ENCODE measurements at regions not wholly inside any gene's neighbourhood (a gene's known extent, or its start where the extent isn't known, plus 50 kb on each side); places are given as distances from the start of the nearest gene placed in this dataset.

- Mint-ChIP-seq H3K27ac (peak overlapping the region; percentile 73), H3K27me3 (ENCODE audit: insufficient read depth) (no peaks in the 10 kb centered on the region), H3K9me3 (peaks cover 9% of the 10 kb centered on the region; the same call in 1 of the 2 replicates), H3K4me1 (ENCODE audit: low read depth) (peaks cover 22% of the 10 kb centered on the region), H3K36me3 (ENCODE audit: low read depth) (peaks cover 10% of the 10 kb centered on the region; the same call in 1 of the 2 replicates), H3K4me3 (peak overlapping the region; percentile 53)
- TF ChIP-seq, protein P1, sequence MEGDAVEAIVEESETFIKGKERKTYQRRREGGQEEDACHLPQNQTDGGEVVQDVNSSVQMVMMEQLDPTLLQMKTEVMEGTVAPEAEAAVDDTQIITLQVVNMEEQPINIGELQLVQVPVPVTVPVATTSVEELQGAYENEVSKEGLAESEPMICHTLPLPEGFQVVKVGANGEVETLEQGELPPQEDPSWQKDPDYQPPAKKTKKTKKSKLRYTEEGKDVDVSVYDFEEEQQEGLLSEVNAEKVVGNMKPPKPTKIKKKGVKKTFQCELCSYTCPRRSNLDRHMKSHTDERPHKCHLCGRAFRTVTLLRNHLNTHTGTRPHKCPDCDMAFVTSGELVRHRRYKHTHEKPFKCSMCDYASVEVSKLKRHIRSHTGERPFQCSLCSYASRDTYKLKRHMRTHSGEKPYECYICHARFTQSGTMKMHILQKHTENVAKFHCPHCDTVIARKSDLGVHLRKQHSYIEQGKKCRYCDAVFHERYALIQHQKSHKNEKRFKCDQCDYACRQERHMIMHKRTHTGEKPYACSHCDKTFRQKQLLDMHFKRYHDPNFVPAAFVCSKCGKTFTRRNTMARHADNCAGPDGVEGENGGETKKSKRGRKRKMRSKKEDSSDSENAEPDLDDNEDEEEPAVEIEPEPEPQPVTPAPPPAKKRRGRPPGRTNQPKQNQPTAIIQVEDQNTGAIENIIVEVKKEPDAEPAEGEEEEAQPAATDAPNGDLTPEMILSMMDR (IDR thresholded peaks at IDR 0.05) = no peak
- DNase-seq = peak; percentile 88
These were observed 80.5 kb upstream of the PCED1B start for GRCh38 chr12:46998811-46999368.

DNA sequence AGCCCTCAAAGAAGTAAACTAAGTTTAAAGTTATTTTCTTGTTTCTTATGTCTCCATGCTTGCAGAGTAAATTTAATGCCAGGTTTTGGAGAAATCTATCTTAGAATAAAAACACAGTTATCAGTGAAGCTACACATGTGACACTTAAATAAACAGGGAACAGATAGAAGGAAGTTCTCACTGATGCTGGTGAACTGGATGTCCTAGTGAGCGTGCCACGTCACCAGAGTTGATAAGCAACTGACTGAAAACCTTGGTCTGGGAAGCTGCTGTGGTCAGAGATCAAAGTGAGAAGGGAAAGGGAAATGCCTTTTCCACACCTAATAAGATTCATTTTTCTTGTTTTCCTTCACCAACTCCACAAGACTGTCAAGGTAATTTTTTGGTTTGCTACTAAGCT lies 74.8 kb upstream of the PCED1B start:
- Mint-ChIP-seq H3K4me1 (ENCODE audit: low read depth) (no peaks in the 10 kb centered on the region), H3K27ac (no peak overlapping the region), H3K36me3 (ENCODE audit: low read depth) (peaks cover 8% of the 10 kb centered on the region; the same call in 1 of the 2 replicates), H3K27me3 (ENCODE audit: insufficient read depth) (no peaks in the 10 kb centered on the region), H3K4me3 (no peak overlapping the region), H3K9me3 (no peaks in the 10 kb centered on the region)
- DNase-seq = no peak
- TF ChIP-seq, protein P1 (IDR thresholded peaks at IDR 0.05) = no peak

GRCh38 chr12:47007048-47007447 lies 72.4 kb upstream of the PCED1B start:
- H3K27ac Mint-ChIP-seq = no peak overlapping the region
- no peaks in the 10 kb centered on the region for H3K9me3 Mint-ChIP-seq
- no peak overlapping the region for H3K4me3 Mint-ChIP-seq
- H3K27me3 Mint-ChIP-seq (ENCODE audit: insufficient read depth) = no peaks in the 10 kb centered on the region
- DNase-seq = no peak
- TF ChIP-seq, protein P1 (IDR thresholded peaks at IDR 0.05) = no peak
- no peaks in the 10 kb centered on the region for H3K36me3 Mint-ChIP-seq (ENCODE audit: low read depth)
- H3K4me1 Mint-ChIP-seq (ENCODE audit: low read depth) = no peaks in the 10 kb centered on the region

GRCh38 chr12:47012552-47012951 lies 66.9 kb upstream of the PCED1B start:
- TF ChIP-seq, protein P1 (IDR thresholded peaks at IDR 0.05) = no peak
- Mint-ChIP-seq H3K27ac (no peak overlapping the region), H3K4me3 (no peak overlapping the region), H3K36me3 (ENCODE audit: low read depth) (peaks cover 5% of the 10 kb centered on the region; the same call in 1 of the 2 replicates), H3K9me3 (peaks cover 4% of the 10 kb centered on the region; the same call in 1 of the 2 replicates), H3K27me3 (ENCODE audit: insufficient read depth) (no peaks in the 10 kb centered on the region), H3K4me1 (ENCODE audit: low read depth) (peaks cover 38% of the 10 kb centered on the region)
- DNase-seq = no peak

- DNase-seq = peak; percentile 87
- peak overlapping the region; percentile 58 for H3K4me3 Mint-ChIP-seq
These were observed 64.9 kb upstream of the PCED1B start for GRCh38 chr12:47014474-47014873.

More at GRCh38 chr12:47014474-47014873, 64.9 kb upstream of the PCED1B start:
- Mint-ChIP-seq H3K4me1 (ENCODE audit: low read depth) (peaks cover 56% of the 10 kb centered on the region), H3K27me3 (ENCODE audit: insufficient read depth) (no peaks in the 10 kb centered on the region), H3K27ac (peak overlapping the region; percentile 84), H3K9me3 (peaks cover 4% of the 10 kb centered on the region; the same call in 1 of the 2 replicates), H3K36me3 (ENCODE audit: low read depth) (peaks cover 5% of the 10 kb centered on the region; the same call in 1 of the 2 replicates)
- TF ChIP-seq, protein P1 (IDR thresholded peaks at IDR 0.05) = no peak

Measured in HFFc6 (cell line).